GM12878 (cell line): ENCODE measurements at regions not wholly inside any gene's neighbourhood (a gene's known extent, or its start where the extent isn't known, plus 50 kb on each side); places are given as distances from the start of the nearest gene placed in this dataset.

Experiments used
- MXI1 ChIP-seq: fragments of 150-350 bp; IDR thresholded peaks from 2 replicates; pipeline ENCODE4 v1.6.1; 2011; ENCODE audit warnings: low read depth, mild to moderate bottlenecking, inconsistent platforms, low read length, improper control_type of control experiment
- POLR2A ChIP-seq: IDR thresholded peaks from 2 replicates; pipeline ENCODE4 v1.6.1; 2011; ENCODE audit warnings: low read depth, mild to moderate bottlenecking, low read length
- TF ChIP-seq, protein P1 (sequence below), 3 experiments: IDR thresholded peaks in 2 of 3; conservative IDR thresholded peaks in 1 of 3; 2 replicates each; pipeline ENCODE4 v1.5.1; 2011; ENCODE audit warnings: low read depth in 3 of 3, low read length in 3 of 3, mild to moderate bottlenecking in 3 of 3, control low read depth in 2 of 3, moderate library complexity in 2 of 3, inconsistent platforms in 1 of 3, mixed read lengths in 1 of 3; ENCODE audit not compliant: control insufficient read depth in 2 of 3, insufficient read depth in 1 of 3; ENCODE audit errors: extremely low read depth in 1 of 3

DNA sequence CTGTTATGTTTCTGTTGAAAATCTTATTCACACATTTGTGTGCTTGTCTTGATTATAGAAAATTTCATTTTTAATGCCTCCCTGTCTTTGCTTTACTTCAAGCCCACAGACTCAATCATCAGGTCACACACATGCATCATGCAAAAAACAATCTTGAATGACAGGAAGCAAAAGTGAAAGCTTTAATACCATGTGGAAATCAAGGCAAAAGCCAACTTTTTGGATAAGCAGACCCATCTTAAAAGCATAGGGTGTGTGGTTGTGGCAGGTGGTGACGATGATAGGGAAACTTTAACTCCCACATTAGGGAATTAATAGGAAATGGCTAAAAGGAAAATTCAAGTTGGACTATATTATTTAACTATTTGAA lies 155.9 kb upstream of the EOMES start:
- TF ChIP-seq POLR2A: no peak
- TF ChIP-seq, protein P1, sequence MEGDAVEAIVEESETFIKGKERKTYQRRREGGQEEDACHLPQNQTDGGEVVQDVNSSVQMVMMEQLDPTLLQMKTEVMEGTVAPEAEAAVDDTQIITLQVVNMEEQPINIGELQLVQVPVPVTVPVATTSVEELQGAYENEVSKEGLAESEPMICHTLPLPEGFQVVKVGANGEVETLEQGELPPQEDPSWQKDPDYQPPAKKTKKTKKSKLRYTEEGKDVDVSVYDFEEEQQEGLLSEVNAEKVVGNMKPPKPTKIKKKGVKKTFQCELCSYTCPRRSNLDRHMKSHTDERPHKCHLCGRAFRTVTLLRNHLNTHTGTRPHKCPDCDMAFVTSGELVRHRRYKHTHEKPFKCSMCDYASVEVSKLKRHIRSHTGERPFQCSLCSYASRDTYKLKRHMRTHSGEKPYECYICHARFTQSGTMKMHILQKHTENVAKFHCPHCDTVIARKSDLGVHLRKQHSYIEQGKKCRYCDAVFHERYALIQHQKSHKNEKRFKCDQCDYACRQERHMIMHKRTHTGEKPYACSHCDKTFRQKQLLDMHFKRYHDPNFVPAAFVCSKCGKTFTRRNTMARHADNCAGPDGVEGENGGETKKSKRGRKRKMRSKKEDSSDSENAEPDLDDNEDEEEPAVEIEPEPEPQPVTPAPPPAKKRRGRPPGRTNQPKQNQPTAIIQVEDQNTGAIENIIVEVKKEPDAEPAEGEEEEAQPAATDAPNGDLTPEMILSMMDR (IDR thresholded peaks at IDR 0.05 in 2 of 3, conservative IDR thresholded peaks at IDR 0.05 in 1 of 3; ENCODE audit: control insufficient read depth in 2 of 3, extremely low read depth in 1 of 3, insufficient read depth in 1 of 3, low read depth in 3 of 3, low read length in 3 of 3): no peak
- TF ChIP-seq MXI1: no peak
